H1 (cell line): ENCODE measurements at regions not wholly inside any gene's neighbourhood (a gene's known extent, or its start where the extent isn't known, plus 50 kb on each side); places are given as distances from the start of the nearest gene placed in this dataset.

Source experiments
- ASH2L ChIP-seq: fragments of 200-600, 300-600 bp; sonication (generic); IDR thresholded peaks from one replicate; pipeline ENCODE4 v1.7.1; 2017; ENCODE audit warnings: low read length
- BCL11A ChIP-seq, 2 experiments: IDR thresholded peaks; one replicate each; pipeline ENCODE4 v1.6.1; 2011; ENCODE audit warnings: low read depth in 2 of 2, low read length in 2 of 2, mild to moderate bottlenecking in 2 of 2
- CTBP2 ChIP-seq: IDR thresholded peaks from 2 replicates; pipeline ENCODE4 v1.7.0; 2011; ENCODE audit warnings: borderline replicate concordance, mild to moderate bottlenecking, moderate library complexity, mixed read lengths, low read length; ENCODE audit not compliant: insufficient read depth, insufficient read length
- KDM1A ChIP-seq: fragments of 200-600, 300-600 bp; sonication (generic); IDR thresholded peaks from 2 replicates; pipeline ENCODE4 v1.7.1; 2016; ENCODE audit warnings: mild to moderate bottlenecking, low read length, borderline replicate concordance
- SIRT6 ChIP-seq: IDR thresholded peaks from one replicate; pipeline ENCODE4 v1.7.1; 2012; ENCODE audit warnings: low read length, inconsistent platforms
- ZNF274 ChIP-seq: IDR thresholded peaks from 2 replicates; pipeline ENCODE4 v1.7.0; 2012; ENCODE audit warnings: low read length, borderline replicate concordance; ENCODE audit errors: extremely low read depth
- TF ChIP-seq, protein P1 (sequence below): IDR thresholded peaks from 2 replicates; pipeline ENCODE4 v1.6.1; 2011; ENCODE audit warnings: low read length, improper control_type of control experiment
- TF ChIP-seq, protein P2 (sequence below): IDR thresholded peaks from 2 replicates; pipeline ENCODE4 v1.6.1; 2012; ENCODE audit warnings: inconsistent platforms

DNA sequence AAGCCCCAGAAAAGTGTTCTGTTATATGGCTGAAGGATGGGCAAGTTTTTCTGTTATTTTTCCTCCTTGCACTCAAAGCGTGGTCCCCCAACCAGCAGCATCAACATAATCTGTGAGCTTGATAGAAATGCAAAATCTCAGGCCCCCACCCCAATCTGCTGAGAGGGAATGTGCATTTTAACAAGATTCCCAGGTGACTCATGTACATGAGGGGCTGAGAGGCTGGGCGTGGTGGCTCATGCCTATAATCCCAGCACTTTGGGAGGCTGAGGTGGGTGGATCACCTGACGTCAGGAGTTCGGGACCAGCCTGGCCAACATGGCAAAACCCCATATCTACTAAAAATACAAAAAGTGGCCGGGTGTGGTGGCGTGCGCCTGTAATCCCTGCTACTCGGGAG is 326.8 kb upstream of the PODXL start (continued):
- TF ChIP-seq SIRT6 (no peak), CTBP2 (no peak), ASH2L (no peak), ZNF274 (no peak), KDM1A (no peak), BCL11A (IDR thresholded peaks at IDR 0.05; ENCODE audit: low read depth in 2 of 2, low read length in 2 of 2) (no peak)
- TF ChIP-seq, protein P1, sequence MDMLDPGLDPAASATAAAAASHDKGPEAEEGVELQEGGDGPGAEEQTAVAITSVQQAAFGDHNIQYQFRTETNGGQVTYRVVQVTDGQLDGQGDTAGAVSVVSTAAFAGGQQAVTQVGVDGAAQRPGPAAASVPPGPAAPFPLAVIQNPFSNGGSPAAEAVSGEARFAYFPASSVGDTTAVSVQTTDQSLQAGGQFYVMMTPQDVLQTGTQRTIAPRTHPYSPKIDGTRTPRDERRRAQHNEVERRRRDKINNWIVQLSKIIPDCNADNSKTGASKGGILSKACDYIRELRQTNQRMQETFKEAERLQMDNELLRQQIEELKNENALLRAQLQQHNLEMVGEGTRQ = no peak
- TF ChIP-seq, protein P2, sequence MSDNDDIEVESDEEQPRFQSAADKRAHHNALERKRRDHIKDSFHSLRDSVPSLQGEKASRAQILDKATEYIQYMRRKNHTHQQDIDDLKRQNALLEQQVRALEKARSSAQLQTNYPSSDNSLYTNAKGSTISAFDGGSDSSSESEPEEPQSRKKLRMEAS = no peak
